GM13976 (cell line): ENCODE measurements at regions not wholly inside any gene's neighbourhood (a gene's known extent, or its start where the extent isn't known, plus 50 kb on each side); places are given as distances from the start of the nearest gene placed in this dataset.

Experiments used
- DNase-seq: peaks from one replicate; pipeline ENCODE4 v3.0.0; 2012; ENCODE audit warnings: low spot score
- CTCF ChIP-seq: IDR thresholded peaks from 2 replicates; pipeline ENCODE4 v1.5.1; 2012; ENCODE audit warnings: borderline replicate concordance, mild to moderate bottlenecking; ENCODE audit not compliant: insufficient read depth; ENCODE audit errors: extremely low read depth, missing control alignments, control extremely low read depth
- in situ Hi-C: fragments of 300-500 bp; cut with MboI; formaldehyde crosslinking; loops from one replicate; pipeline ENCODE4 v1.12.0; 2022; ENCODE audit warnings: low sequenced_read_pairs, mixed read lengths, inconsistent platforms; ENCODE audit not compliant: unreplicated experiment

GRCh38 chr4:32318926-32319325 lies 1598.8 kb downstream of the PCDH7 start:
- no peak for DNase-seq
- no peak for TF ChIP-seq CTCF
- in situ Hi-C loops, result no loop called here

- no peak for TF ChIP-seq CTCF
- in situ Hi-C loops, result no loop called here
- DNase-seq, result no peak
These were observed 1601.3 kb downstream of the PCDH7 start for GRCh38 chr4:32321421-32321820.

GRCh38 chr4:32334759-32335158 lies 1614.6 kb downstream of the PCDH7 start:
- in situ Hi-C loops, result no loop called here
- no peak for TF ChIP-seq CTCF

GRCh38 chr4:32337403-32337802 lies 1617.2 kb downstream of the PCDH7 start:
- DNase-seq, result no peak
- in situ Hi-C loops, result no loop called here
- no peak for TF ChIP-seq CTCF

More at GRCh38 chr4:32334759-32335158, 1614.6 kb downstream of the PCDH7 start:
- no peak for DNase-seq

GRCh38 chr4:32340591-32340990 lies 1620.4 kb downstream of the PCDH7 start:
- no peak for DNase-seq
- in situ Hi-C loops, result no loop called here
- no peak for TF ChIP-seq CTCF

GRCh38 chr4:32341342-32341741 lies 1621.2 kb downstream of the PCDH7 start:
- no peak for DNase-seq
- in situ Hi-C loops, result no loop called here
- no peak for TF ChIP-seq CTCF

- in situ Hi-C loops, result no loop called here
- no peak for TF ChIP-seq CTCF
- no peak for DNase-seq
These were observed 1621.9 kb downstream of the PCDH7 start for GRCh38 chr4:32342054-32342453.
